Activated naive CD4-positive, alpha-beta T cell treated with anti-CD3 and anti-CD28 coated beads, Interleukin-2, amount 50 U/mL, for 24 hours (primary cell): ENCODE measurements at regions not wholly inside any gene's neighbourhood (a gene's known extent, or its start where the extent isn't known, plus 50 kb on each side); places are given as distances from the start of the nearest gene placed in this dataset.

Experiments used
- H3K27ac Mint-ChIP-seq: one replicate; pipeline ENCODE4 v1.8.0; 2021; ENCODE audit warnings: mild to moderate bottlenecking, mixed read lengths
- H3K27me3 Mint-ChIP-seq: one replicate; pipeline ENCODE4 v1.8.0; 2021; ENCODE audit warnings: mixed read lengths
- H3K36me3 Mint-ChIP-seq: one replicate; pipeline ENCODE4 v1.8.0; 2021; ENCODE audit warnings: mixed read lengths
- H3K4me1 Mint-ChIP-seq: one replicate; pipeline ENCODE4 v1.8.0; 2021; ENCODE audit warnings: mixed read lengths
- H3K4me3 Mint-ChIP-seq: one replicate; pipeline ENCODE4 v1.8.0; 2021; ENCODE audit warnings: mild to moderate bottlenecking, mixed read lengths
- H3K9me3 Mint-ChIP-seq: one replicate; pipeline ENCODE4 v1.8.0; 2021; ENCODE audit warnings: mixed read lengths

DNA sequence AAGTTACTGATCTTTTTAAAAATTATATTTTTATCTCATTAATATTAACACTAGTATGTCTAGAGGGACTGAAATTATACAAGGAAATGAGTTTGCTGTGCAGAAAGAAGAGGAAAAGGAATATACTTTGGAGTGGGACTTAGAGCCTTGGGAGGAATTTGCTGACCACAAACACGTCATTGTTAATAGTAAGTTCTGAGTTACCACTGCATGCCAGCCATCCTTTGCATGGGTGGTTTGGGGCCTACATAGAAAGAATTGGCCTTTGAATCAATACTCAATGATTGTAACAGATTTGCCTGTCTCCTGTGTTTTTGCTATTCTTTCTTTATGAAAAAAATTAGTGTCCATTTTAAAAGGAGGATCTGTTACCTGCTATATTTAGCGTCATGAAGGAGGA is 232.6 kb upstream of the TNC start:
- H3K27me3 Mint-ChIP-seq = no peaks in the 10 kb centered on the region
- H3K27ac Mint-ChIP-seq = no peak overlapping the region
- no peaks in the 10 kb centered on the region for H3K36me3 Mint-ChIP-seq
- H3K4me1 Mint-ChIP-seq = no peaks in the 10 kb centered on the region
- no peaks in the 10 kb centered on the region for H3K9me3 Mint-ChIP-seq
- H3K4me3 Mint-ChIP-seq = no peak overlapping the region

DNA sequence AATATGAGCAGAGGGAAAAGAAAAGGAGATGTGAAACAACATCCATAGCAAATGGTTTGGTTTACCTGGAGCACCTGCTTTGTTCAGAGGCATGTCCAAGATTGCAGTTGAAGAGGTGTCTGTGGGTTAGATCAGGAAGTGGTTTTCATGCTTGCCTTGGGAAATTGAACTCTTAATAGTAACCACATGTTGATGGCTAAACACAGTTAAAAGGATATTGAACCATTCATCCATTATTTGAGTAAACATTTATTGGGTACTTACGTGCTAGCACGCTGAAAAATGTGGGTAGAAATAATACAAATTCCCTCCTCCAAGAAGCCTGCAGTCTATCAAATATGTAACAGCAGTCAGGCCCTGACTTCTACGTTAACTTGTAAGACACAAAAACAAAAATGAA is 235.7 kb upstream of the TNC start:
- H3K36me3 Mint-ChIP-seq = no peaks in the 10 kb centered on the region
- H3K27ac Mint-ChIP-seq = no peak overlapping the region
- no peaks in the 10 kb centered on the region for H3K4me1 Mint-ChIP-seq
- H3K4me3 Mint-ChIP-seq = no peak overlapping the region
- H3K27me3 Mint-ChIP-seq = no peaks in the 10 kb centered on the region
- H3K9me3 Mint-ChIP-seq = no peaks in the 10 kb centered on the region

DNA sequence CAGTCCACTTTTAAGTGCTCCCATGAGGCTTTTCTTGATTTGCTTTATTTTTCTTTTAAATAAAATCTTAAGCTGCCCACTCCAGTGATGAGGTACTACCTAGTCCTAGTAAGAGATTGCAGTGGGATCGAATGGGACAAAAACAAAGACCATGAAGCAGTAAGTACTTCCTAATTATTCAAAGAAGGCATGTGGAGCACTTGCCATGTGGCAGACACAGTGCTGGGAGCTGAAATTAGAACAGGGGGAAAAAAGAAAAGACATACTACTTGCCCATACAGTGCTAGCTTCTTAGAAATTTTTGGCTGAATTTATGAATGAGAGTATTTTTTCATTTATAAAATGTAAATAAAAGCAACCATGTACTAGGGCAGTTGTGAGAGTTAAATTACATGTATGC is 239.9 kb upstream of the TNC start:
- no peak overlapping the region for H3K4me3 Mint-ChIP-seq
- H3K36me3 Mint-ChIP-seq = no peaks in the 10 kb centered on the region
- no peaks in the 10 kb centered on the region for H3K4me1 Mint-ChIP-seq
- no peaks in the 10 kb centered on the region for H3K9me3 Mint-ChIP-seq
- H3K27ac Mint-ChIP-seq = no peak overlapping the region
- H3K27me3 Mint-ChIP-seq = no peaks in the 10 kb centered on the region

DNA sequence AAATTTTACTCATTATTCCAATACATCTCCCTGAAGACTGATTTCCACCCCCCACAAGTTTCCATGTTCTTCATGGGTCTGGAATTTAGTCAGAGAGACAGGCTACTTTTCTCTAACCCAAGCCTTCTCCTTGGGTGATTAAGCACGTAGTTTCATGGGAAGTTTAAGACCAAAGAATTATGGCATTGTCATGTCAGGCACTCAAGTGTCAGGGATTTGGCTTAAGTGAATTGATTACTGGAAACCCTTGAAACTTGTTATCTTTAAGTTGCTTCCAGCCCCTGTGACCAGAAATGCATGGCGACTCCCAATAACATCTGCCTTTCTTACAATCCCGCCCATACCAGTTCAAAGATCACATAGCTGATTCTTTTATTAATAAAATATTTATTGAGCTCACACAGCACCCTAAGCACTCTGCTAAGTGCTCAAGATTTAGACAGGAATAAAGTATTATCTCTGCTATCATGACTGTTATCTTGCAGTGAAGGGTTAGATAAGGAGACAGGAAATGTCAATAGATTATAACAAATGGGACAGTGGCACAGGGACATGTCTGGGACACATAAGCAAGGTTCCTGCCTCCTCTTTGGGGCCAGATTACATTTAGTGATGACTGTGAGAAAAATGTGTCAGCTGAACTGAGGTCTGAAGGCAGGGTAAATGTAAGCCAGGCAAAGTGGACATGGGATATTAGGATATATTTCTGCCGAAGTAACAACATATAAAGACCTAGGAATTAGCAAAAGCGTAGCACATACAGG is 241.2 kb upstream of the TNC start:
- Mint-ChIP-seq H3K36me3 (no peaks in the 10 kb centered on the region), H3K27me3 (no peaks in the 10 kb centered on the region), H3K4me3 (no peak overlapping the region), H3K27ac (no peak overlapping the region), H3K4me1 (no peaks in the 10 kb centered on the region), H3K9me3 (no peaks in the 10 kb centered on the region)

DNA sequence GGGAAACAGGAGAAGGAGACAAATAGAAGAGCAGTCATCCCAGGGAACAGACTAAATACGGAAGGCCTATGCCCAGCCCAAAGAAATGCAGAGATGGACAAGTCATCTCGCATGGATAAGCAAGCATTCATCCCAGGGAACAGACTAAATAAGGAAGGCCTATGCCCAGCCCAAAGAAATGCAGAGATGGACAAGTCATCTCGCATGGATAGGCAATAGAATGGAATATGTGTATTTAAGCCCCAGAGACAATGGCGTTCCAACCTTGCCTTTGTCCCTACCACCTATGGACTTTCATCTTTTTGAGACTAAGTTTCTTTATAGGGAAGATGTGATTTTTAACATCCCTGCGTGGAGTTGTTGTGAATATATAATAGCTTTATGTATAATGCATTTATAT is 242.2 kb upstream of the TNC start:
- H3K4me3 Mint-ChIP-seq = no peak overlapping the region
- no peak overlapping the region for H3K27ac Mint-ChIP-seq
- no peaks in the 10 kb centered on the region for H3K36me3 Mint-ChIP-seq
- no peaks in the 10 kb centered on the region for H3K4me1 Mint-ChIP-seq
- H3K9me3 Mint-ChIP-seq = no peaks in the 10 kb centered on the region
- H3K27me3 Mint-ChIP-seq = no peaks in the 10 kb centered on the region

DNA sequence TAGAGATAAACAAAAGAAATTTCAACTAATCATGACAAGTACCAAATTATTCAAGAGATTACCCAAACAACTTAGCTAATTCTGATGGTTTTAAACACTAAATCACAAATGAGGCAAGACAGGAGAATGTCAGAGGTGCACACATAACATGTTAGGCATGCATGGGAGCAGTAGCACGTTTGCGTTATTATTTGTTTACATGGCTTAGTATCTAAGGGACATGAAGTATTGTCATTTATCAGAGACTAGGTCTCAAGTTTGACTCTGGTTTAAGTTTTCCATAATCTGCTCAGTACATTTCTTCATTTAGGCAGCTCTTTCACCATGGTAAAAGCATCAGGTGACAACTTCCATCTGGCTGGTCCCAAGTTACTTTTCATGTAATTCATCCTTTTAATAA is 244.1 kb upstream of the TNC start:
- Mint-ChIP-seq H3K9me3 (no peaks in the 10 kb centered on the region), H3K4me3 (no peak overlapping the region), H3K4me1 (no peaks in the 10 kb centered on the region), H3K36me3 (no peaks in the 10 kb centered on the region), H3K27ac (no peak overlapping the region), H3K27me3 (no peaks in the 10 kb centered on the region)

DNA sequence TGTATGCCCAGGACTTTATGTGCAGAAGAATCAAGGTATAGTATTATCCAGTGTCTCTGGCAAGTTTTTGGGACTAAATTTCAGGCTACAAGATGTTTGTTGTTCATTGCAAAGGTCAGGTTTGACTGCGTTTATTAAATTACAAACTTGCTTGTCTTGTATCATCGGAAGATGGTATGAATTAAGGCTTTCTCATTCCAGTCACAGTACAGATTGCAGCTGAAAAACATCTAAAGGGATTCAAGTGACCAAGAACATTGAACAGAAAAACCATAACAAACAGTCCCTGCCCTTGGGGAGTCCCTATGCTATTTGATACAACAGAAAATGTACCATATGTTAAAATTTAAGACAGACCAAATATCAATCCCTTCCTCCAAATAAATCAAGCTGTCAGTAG is 244.7 kb upstream of the TNC start:
- no peaks in the 10 kb centered on the region for H3K9me3 Mint-ChIP-seq
- H3K36me3 Mint-ChIP-seq = no peaks in the 10 kb centered on the region
- no peak overlapping the region for H3K27ac Mint-ChIP-seq
- no peaks in the 10 kb centered on the region for H3K4me1 Mint-ChIP-seq
- H3K4me3 Mint-ChIP-seq = no peak overlapping the region
- no peaks in the 10 kb centered on the region for H3K27me3 Mint-ChIP-seq

DNA sequence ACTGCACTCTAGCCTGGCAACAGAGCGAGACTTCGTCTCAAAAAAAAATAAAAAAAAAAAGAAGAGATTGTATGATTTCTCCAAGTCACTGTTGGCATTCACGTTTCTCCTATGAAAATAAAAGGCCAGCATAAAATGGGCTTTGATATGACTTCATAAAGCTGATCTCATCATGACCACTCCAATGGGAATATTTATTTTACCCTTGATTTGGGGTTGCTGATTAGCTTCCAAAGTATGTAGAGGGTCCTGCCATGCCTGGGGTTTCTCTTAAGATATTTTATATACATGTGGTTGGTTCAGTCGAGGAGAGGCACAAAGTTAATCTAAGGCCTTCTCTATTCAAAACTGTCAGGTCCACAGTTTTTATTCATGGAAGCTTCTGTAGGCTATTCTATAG is 247.0 kb upstream of the TNC start:
- Mint-ChIP-seq H3K27ac (no peak overlapping the region), H3K9me3 (peaks cover 6% of the 10 kb centered on the region), H3K27me3 (peaks cover 2% of the 10 kb centered on the region), H3K4me3 (no peak overlapping the region), H3K36me3 (no peaks in the 10 kb centered on the region), H3K4me1 (no peaks in the 10 kb centered on the region)

DNA sequence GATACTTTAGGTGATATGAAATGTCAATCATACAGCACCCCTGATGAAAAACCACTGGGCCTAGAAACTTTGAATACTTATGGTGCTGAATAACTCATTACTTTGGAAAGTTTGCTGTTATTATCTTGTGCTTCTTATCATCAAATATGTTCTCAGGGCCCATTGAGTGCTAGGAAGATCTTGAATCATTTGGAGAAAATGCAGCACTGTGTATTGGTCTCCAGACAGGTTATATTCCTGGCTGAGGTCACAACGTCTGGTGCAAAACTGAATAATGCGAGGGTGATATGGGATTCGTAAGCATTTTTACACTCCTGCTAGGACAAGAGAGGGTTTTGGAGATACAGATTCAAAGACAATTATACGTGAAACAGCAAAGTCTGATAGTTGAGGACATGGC is 249.4 kb upstream of the TNC start:
- peaks cover 2% of the 10 kb centered on the region for H3K27me3 Mint-ChIP-seq
- peaks cover 12% of the 10 kb centered on the region for H3K9me3 Mint-ChIP-seq
- H3K36me3 Mint-ChIP-seq = no peaks in the 10 kb centered on the region
- H3K4me1 Mint-ChIP-seq = no peaks in the 10 kb centered on the region
- no peak overlapping the region for H3K4me3 Mint-ChIP-seq
- H3K27ac Mint-ChIP-seq = no peak overlapping the region

DNA sequence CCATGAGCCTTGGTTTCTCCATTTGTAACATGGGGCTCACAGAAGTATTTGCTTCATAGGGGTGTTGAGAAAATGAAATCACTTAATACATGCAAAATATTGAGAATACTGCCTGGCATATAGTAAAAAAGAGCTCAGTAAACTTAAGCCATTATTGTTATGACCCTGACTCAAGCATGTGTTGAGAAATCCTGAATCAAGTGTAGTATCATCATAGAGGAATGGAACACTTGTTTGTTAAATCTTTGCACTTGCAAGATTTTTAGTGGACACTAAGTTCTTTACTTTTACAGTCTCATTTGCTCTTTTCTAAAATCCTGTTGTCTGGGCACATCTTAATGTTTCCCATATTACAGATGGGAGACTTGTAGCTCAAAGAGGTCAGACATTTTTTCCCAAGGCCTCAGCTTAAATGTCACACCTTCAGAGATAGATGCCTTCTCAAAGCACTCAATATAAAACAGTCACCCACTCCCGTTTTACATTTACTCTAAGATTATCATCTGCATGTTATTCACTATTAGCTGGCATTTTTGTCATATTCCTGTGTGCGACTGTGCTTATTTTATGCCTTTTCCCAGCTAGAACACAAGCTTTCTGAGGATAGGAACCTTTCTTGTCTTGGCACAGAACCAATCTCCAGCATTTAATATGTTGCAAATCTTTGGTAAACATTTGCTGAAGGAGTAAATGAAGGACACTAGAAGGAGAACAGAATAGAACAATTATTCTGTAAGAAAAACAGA is 250.0 kb upstream of the TNC start:
- Mint-ChIP-seq H3K36me3 (no peaks in the 10 kb centered on the region), H3K27ac (no peak overlapping the region), H3K4me1 (no peaks in the 10 kb centered on the region), H3K4me3 (no peak overlapping the region), H3K9me3 (peaks cover 12% of the 10 kb centered on the region), H3K27me3 (peaks cover 2% of the 10 kb centered on the region)

DNA sequence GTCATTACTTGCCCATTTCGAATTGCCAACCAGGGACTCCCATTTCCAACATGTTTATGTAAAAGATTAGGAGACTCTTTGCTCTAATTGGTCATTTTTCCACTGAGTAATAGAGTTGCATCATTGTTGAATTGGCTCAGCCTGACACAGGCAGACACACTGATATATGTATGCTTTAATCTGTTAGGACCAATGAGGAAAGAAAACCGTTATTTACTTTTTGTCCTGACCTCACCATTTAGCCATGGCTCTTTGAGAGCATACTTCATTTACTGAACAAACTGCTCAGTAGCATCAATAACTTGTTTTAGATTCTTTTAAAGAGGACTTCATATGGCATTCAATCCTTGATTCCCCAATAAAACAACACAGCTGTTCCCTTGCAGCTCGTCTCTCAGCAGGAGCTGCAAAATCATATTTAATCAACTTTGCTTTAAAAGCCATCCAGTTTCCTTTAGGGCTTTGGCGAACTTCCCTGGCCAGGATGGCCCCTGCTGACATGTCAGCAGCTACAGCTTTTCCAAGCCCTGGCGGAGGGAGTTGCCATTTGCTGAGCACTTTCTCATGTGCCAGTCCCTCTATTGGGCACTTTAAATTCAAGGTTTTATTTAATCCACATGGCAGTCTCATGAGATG is 251.5 kb upstream of the TNC start:
- Mint-ChIP-seq H3K36me3 (no peaks in the 10 kb centered on the region), H3K4me3 (no peak overlapping the region)

DNA sequence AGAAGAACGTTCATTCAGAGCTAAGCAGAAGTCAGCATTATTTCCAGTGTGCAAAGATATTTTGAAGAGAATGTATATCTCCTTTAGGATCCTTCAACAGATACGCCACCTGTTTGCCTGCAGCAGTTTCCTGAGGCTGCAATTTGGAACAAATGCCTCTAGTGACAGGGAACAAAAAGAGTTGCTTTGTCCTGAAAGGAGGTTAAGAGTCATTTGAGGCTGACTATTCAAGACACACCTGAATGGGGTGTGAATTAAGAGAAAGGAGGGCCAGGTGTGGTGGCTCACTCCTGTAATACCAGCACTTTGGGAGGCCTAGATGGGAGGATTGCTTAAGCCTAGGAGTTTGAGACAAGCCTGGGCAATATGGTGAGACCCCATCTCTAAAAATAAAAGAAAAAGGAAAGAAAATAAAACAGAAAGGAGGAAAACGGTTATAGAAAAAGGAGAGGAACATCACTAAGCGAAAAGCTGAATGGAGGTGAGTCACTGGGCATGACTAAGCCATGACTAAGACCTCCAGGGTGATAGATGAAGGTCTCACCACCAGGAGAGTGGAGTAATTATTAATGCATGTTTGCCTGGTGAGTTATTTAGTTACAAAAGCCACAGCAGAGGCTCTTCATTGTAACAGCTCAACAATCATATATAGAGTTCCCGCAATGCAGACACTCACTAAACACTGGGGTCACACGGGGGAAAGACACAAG is 255.2 kb upstream of the TNC start:
- no peak overlapping the region for H3K27ac Mint-ChIP-seq
- H3K9me3 Mint-ChIP-seq = peaks cover 12% of the 10 kb centered on the region
- no peaks in the 10 kb centered on the region for H3K36me3 Mint-ChIP-seq
- H3K4me3 Mint-ChIP-seq = no peak overlapping the region
- no peaks in the 10 kb centered on the region for H3K4me1 Mint-ChIP-seq
- H3K27me3 Mint-ChIP-seq = peaks cover 2% of the 10 kb centered on the region

More for the DNA sequence above, 251.5 kb upstream of the TNC start:
- Mint-ChIP-seq H3K27me3 (peaks cover 2% of the 10 kb centered on the region), H3K27ac (no peak overlapping the region), H3K4me1 (no peaks in the 10 kb centered on the region), H3K9me3 (peaks cover 12% of the 10 kb centered on the region)

DNA sequence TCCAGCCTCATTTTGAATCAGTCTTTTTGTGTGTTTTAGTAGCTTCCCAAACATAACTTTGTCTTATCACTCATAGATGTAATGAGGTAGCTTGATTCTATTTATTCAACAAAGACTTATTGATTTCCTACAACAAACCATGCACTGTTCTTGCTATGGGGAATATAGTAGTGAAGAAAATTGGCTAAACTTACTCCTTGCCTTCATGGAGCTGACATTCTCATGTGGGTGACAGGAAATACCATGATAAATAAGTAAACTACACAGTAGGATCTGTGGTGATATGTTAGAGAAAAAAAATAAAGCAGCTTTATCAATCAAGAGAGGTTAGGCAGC is 255.7 kb upstream of the TNC start:
- H3K36me3 Mint-ChIP-seq = no peaks in the 10 kb centered on the region
- peaks cover 2% of the 10 kb centered on the region for H3K27me3 Mint-ChIP-seq
- no peak overlapping the region for H3K4me3 Mint-ChIP-seq
- H3K27ac Mint-ChIP-seq = no peak overlapping the region
- H3K4me1 Mint-ChIP-seq = no peaks in the 10 kb centered on the region
- H3K9me3 Mint-ChIP-seq = peaks cover 12% of the 10 kb centered on the region

DNA sequence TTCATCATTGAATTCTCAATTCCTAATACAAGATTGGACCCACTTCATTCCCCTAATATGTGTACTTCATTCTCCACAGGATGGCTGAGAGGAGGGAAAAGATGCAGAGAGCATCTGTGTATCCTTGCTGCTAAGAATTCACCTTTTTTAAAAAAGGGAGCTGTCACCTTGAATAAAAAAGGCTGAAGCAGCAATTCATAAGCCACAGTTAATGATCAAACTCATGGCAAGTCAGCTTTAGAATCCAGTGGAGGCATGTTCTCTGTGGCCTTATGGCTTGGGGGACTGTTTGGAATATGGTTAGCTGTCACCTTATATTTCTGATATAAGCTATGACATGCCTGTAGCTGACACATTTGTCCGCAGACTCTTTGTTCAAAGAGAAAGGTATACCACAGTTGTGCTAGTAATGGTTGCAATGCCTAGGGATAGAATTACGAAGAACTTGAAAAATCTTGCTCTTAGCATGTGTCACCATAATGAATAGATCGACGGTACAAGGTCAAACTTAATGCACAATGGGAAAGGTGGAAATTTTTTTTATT is 256.8 kb upstream of the TNC start:
- Mint-ChIP-seq H3K4me1 (no peaks in the 10 kb centered on the region), H3K36me3 (no peaks in the 10 kb centered on the region), H3K9me3 (peaks cover 6% of the 10 kb centered on the region), H3K4me3 (no peak overlapping the region), H3K27me3 (no peaks in the 10 kb centered on the region), H3K27ac (no peak overlapping the region)

DNA sequence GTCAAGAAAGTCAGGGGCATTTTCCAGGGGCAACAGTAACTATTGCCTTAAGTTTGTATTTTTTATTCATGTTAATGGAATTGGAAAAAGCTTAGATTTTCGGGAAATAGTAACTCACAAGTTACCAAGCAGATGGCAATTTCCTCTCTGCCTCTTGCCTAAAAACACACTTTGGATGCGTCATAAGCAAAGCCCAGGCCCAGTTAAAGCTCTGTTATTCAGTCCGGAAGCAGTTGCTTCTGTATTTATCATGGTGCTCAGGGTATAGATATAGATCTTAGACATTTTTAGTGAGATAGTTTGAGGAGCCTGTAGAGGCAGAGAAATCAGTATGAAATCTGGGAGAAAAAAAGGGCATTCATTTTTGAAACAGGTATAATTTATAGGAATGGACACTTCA is 260.3 kb upstream of the TNC start:
- peaks cover 2% of the 10 kb centered on the region for H3K36me3 Mint-ChIP-seq
- peaks cover 5% of the 10 kb centered on the region for H3K9me3 Mint-ChIP-seq
- no peaks in the 10 kb centered on the region for H3K4me1 Mint-ChIP-seq
- H3K4me3 Mint-ChIP-seq = no peak overlapping the region
- no peak overlapping the region for H3K27ac Mint-ChIP-seq
- no peaks in the 10 kb centered on the region for H3K27me3 Mint-ChIP-seq

DNA sequence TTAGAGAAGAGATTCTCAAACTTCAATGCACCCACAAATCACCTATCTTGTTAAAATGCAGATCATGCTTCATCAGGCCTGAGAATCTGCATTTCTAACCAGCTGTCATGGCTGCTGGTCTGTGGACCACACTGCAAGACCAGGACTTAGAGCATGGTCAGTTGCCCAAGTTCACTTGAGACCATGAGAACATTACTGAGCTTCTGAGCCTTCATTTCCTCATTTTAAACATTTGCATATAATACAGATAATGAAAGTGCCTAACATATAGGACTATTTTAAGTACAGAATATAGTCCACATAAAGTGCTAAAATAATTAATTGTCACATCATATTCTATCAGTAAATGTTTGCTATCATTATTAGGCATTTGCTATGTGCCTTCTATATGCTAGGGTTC is 260.8 kb upstream of the TNC start:
- Mint-ChIP-seq H3K4me3 (no peak overlapping the region), H3K36me3 (peaks cover 2% of the 10 kb centered on the region), H3K27me3 (no peaks in the 10 kb centered on the region), H3K27ac (no peak overlapping the region), H3K4me1 (no peaks in the 10 kb centered on the region), H3K9me3 (peaks cover 5% of the 10 kb centered on the region)
